Panc1 (cell line): ENCODE measurements at regions not wholly inside any gene's neighbourhood (a gene's known extent, or its start where the extent isn't known, plus 50 kb on each side); places are given as distances from the start of the nearest gene placed in this dataset.

Experiments
- POLR2AphosphoS5 ChIP-seq: IDR thresholded peaks from 2 replicates; pipeline ENCODE4 v1.6.1; 2012; ENCODE audit warnings: mild to moderate bottlenecking, low read depth, low read length, moderate library complexity
- SIN3A ChIP-seq: IDR thresholded peaks from 2 replicates; pipeline ENCODE4 v1.6.1; 2012; ENCODE audit warnings: low read depth, mild to moderate bottlenecking, low read length, moderate library complexity, borderline replicate concordance; ENCODE audit not compliant: insufficient read depth
- TCF7L2 ChIP-seq: IDR thresholded peaks from 2 replicates; pipeline ENCODE4 v1.6.1; 2011; ENCODE audit warnings: mild to moderate bottlenecking, low read depth, low read length, inconsistent platforms
- TF ChIP-seq, protein P1 (sequence below): fragments of 450-650 bp; IDR thresholded peaks from 2 replicates; pipeline ENCODE4 v1.5.1; 2017; ENCODE audit warnings: mild to moderate bottlenecking

DNA sequence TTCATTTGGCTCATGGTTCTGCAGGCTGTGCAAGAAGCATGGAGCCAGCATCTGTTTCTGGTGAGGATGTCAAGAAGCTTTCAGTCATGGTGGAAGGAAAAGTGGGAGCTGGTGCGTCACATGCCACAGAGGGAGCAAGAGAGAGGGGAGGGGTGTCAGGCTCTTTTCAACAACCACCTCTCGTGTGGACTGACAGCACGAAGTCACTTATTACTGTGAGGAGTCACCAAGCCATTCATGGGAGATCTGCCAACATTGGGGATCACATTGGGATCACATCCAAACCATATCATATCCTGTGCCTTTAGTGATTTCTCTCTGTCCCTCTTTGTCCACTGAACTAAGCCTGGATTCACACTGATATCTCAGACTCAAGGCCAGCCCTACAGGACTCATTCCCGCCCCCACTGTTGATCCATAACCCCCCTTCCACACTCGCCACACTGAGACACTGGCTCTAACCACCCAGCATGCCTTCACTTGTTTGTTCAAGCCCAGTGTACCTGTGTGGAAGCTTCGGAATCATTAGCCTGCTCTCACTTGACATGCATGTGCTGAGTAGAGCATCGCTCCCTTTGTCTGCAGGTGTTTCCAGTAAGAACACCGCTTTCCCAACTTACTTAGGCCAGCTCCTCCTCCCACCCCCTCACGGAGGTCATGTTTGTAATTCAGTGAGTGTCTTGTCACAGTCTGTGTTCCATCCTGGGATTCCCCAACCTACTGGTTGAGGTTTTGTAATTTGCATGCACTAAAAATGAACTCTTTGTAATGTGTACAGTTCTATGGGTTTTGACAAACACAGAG lies 132.2 kb downstream of the KLF13 start:
- TF ChIP-seq SIN3A (no peak), POLR2AphosphoS5 (no peak), TCF7L2 (no peak)
- TF ChIP-seq, protein P1, sequence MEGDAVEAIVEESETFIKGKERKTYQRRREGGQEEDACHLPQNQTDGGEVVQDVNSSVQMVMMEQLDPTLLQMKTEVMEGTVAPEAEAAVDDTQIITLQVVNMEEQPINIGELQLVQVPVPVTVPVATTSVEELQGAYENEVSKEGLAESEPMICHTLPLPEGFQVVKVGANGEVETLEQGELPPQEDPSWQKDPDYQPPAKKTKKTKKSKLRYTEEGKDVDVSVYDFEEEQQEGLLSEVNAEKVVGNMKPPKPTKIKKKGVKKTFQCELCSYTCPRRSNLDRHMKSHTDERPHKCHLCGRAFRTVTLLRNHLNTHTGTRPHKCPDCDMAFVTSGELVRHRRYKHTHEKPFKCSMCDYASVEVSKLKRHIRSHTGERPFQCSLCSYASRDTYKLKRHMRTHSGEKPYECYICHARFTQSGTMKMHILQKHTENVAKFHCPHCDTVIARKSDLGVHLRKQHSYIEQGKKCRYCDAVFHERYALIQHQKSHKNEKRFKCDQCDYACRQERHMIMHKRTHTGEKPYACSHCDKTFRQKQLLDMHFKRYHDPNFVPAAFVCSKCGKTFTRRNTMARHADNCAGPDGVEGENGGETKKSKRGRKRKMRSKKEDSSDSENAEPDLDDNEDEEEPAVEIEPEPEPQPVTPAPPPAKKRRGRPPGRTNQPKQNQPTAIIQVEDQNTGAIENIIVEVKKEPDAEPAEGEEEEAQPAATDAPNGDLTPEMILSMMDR = no peak
